GM19467 (cell line): ENCODE measurements at regions not wholly inside any gene's neighbourhood (a gene's known extent, or its start where the extent isn't known, plus 50 kb on each side); places are given as distances from the start of the nearest gene placed in this dataset.
A peak's percentile ranks its signal among the peaks of the same experiment; 100 is the strongest.

Source experiments
- ATAC-seq: cut with Tn5 transposase; IDR thresholded peaks from one replicate; pipeline ENCODE4 v1.9.1; 2021; ENCODE audit warnings: mild to moderate bottlenecking, moderate library complexity; ENCODE audit not compliant: unreplicated experiment

DNA sequence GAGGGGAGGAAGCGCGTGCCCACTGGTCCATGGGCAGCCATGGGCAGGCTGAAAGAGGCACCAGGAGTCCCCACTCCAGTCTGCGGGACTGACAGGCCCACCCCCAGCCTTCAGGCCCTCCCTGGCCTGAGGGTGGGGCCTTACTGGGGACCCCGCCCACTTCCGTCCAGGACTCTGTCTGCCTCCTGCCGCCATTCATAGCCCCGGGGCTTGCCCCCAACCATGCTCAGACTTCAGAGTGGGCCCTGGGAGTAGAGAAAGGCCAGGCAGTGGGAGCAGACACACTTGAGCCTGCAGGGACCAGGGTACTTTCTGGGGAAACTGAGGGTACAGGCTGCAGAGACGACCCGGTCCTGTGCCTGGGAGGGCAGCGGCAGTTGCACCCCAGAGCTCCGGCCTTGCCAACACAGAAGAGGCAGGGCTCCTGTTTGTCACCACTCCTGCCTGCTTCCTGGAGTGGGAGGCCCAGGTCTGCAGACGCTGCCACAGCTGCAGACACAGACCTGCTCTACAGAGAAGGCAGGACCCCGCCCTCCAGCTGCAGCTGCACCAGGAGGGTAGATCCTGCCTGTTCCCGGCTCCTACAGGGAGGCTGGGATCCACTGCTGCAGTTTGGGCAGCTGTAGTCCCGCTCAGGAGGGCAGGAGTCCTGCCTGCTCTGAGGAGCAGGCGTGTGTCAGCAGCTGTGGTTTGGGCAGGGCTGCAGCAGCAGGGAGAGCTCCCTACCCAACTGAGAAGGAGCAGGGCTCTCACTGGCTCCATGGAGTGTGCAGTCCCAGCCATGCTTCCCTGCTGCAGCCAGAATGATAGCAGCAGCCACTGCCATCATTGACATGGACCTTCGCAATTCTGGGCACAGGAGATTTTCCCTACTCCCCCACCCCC lies 387.9 kb upstream of the ANO3 start:
- ATAC-seq, result no peak

DNA sequence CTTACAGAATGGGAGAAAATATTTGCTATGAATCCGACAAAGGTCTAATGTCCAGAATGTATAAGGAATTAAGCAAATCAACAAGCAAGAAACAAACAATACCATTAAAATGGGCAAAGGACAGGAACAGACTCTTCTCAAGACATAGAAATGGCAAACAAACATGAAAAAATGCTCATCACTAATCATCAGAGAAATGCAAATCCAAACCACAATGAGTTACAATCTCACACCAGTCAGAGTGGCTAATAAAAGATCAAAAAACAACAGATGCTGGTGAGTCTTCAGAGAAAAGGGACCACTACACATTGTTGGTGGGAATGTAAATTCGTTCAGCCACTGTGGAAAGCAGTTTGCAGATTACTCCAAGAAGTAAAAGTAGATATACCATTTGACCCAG lies 382.0 kb upstream of the ANO3 start:
- ATAC-seq, result no peak

GRCh38 chr11:25953006-25953405 lies 378.9 kb upstream of the ANO3 start:
- ATAC-seq, result no peak

DNA sequence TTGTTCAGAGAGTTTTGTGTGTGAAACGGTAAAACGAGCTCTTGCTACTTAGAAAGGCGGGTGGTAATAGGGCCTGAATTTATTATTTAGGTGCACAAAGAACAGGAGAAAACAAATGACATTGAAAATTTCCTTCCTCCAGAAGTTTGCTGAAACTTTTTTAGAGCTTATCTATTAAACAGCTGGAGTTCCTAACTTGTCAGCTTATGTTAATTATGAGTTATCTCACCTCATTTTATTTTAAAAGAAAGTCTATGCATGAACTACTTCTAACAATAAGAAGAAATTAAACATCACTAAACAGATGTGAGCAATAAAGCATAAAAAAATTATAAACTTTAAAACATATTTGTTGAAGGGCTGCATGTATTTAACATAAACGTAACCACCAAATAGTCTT lies 373.9 kb upstream of the ANO3 start:
- ATAC-seq, result no peak

DNA sequence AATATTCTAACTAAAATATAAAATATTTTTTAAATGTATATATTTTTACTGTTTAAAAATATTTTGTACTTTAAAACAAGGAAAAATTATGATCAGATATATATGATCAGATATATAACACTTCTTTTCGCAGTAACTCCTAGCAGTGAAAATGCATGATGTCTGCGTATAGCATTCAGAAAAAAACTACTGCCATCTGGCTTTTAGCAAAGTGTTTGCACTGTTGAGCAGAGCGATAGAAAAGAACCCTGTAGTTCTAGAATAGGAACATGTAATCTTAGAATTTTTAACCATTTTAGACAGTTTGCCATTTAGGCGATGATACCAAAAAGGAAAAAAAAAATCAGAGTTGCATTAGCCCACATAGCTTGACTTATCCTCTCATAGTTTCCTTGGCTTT lies 370.4 kb upstream of the ANO3 start:
- ATAC-seq, result no peak

GRCh38 chr11:25970726-25971508 lies 361.0 kb upstream of the ANO3 start:
- no peak for ATAC-seq

GRCh38 chr11:25980091-25980490 lies 351.8 kb upstream of the ANO3 start:
- ATAC-seq, result no peak

DNA sequence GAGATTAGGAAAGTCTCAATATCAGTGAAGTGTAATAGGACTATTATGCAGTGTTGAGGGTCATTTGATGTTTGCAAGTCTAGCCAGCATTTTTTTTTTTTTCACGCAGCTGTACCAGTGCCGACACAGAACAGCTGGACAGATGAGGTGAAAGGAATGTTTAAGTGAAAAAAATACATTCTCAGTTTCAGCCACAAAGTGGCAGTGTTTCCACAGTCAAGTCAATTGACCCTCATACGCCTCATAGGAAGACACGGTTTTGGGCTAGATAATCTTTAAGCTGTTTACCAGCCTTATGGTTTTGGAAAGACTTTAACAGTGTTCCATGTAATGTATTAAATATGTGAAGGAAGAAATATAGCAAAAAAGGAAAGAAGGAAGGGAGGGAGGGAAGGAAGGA lies 349.9 kb upstream of the ANO3 start:
- ATAC-seq, result peak; percentile 95

GRCh38 chr11:25983280-25983679 lies 348.6 kb upstream of the ANO3 start:
- ATAC-seq, result no peak

DNA sequence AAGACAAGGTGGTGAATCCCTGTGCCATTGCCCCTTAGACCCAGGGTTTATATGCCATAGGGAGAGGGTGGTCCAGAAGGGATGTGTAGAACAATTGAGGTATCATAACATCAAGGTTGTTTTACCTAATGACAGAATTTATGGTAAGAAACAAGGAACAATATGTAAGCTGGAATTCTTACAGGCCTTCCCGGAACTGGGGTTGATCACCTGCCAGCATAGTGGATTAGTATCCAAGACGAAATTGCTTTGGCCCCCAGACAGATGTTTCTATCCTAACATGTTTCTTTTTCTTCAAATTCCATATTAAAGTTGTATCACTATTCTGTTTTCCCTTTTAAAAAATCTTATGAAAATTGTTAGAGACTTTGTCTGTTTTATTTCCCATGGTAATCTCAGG lies 343.8 kb upstream of the ANO3 start:
- ATAC-seq, result no peak

- no peak for ATAC-seq
Measured at GRCh38 chr11:25990406-25990805, 341.5 kb upstream of the ANO3 start.

DNA sequence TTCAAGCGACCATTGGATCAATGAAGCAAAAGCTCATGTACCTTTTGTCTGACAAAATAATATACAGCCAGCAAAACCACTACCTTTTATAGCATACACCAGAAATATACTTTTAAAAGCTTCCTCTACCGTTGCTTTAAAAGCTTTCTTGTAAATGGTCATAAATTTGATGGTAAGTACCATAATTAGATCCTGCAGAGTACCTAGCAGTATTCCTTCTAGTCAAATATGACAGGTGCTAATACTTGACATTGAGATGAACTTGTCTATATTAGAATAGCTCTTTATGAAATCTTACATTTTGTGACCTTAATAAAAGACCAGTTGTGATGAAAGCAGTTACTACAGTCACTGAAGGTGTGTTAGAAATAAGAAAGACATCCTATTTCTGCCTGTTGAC lies 340.5 kb upstream of the ANO3 start:
- ATAC-seq, result no peak

DNA sequence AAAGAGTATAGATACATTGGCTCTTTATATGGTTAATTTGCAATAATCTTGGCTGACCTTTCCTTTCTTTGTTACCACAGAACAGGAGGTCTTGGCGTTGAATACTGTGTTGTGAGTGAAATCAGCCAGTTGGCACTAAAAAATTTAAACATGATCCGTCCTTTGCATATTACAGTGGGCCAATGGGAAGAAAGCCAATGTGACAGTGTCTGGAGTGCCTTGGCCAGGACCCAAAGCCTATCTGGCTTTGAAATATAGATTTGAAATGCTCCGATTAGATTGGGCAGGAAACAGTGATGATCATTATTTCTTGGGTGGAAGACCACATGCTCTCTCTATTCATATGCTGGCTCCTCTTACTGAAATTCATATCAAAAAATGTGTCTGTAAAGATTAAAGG lies 339.6 kb upstream of the ANO3 start:
- no peak for ATAC-seq

DNA sequence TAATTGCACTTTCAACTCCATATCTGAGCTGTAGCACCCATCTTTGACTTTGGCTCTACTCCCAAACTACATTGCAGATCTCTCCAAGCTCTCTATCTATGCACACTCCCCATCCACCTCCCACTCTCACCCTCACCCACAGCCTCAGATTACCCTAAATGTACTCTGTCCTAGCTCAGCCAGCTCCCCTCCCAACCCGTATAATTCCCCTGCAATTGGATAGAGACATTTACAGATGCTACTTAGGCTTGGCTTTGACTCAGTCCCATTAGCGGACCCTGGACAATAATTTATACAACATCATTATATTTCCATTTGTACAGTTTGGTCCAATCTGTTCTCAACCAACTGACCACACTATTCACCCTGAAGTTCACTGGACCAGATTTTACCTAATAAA lies 338.9 kb upstream of the ANO3 start:
- ATAC-seq, result no peak

- no peak for ATAC-seq
Measured at GRCh38 chr11:26011474-26011873, 320.5 kb upstream of the ANO3 start.

DNA sequence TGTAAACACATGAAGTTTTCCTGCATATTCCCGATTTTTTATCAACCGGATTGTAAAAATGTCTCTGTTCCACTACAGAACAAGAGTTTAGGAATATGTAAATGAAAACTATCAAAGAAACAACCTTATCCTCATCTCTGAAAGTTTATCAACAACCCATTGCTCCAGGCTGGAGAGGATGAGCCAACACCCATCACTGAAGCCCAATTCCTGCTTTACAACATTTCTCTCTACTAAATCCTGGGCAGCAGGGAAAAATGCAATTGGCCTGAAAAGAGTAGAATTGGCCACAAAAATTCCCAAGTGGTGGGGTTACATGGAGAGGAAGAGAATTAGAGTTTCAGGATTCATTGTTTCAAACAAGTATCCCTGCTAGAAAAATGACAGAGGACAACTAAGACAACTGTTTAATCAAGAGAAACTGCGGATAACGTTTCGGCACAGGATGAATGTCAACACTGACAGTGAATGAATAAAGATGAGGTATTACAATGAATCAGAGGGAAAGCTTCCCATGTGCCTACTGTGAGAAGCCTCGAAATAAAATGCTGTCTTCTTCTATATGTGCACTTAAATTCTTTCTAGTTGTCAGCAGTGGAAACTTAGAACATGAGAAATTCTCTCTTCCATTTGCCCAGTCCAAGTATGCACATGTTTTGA lies 317.3 kb upstream of the ANO3 start:
- no peak for ATAC-seq

- ATAC-seq, result no peak
Measured at GRCh38 chr11:26017322-26017860, 314.5 kb upstream of the ANO3 start.

DNA sequence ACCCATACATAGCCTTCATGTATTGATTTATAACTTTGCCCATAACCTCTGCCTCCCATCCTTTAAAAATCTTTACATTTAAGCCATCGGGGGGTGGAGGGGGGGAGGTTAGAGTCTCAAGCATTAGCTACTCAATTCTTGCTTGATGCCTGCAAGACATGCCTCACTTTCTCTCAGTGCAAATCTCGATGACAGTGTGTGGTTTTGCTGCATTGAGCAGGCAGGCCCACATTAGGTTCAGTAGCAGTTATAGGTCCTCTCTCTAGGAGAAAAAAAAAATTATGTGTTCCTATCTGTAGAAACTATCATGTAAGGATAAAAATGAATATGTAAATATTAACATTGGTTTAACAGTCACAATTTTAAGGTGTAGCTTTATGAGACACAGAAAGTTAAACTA lies 314.0 kb upstream of the ANO3 start:
- ATAC-seq, result no peak

DNA sequence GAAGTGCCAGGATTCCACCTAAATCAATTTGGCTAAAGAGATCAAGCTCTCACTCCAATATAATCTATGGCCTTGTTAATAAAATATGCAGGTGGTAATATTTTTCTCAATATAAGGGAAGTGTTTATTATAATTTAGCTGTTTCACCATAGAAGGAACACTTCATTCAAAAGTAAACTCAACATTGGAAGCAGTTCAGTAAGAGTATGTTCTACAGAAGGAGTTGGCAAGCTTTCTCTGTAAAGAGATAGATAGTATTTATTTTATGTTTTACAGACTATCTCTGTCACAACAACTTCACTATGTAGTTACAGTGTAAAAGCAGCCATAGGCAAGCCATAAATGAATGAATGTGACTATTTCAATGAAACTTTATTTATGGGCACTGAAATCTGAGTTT lies 313.6 kb upstream of the ANO3 start:
- no peak for ATAC-seq

GRCh38 chr11:26019386-26019785 lies 312.5 kb upstream of the ANO3 start:
- no peak for ATAC-seq

GRCh38 chr11:26021017-26021416 lies 310.9 kb upstream of the ANO3 start:
- ATAC-seq, result no peak
